Kidney capillary endothelial cell (primary cell): ENCODE measurements at regions not wholly inside any gene's neighbourhood (a gene's known extent, or its start where the extent isn't known, plus 50 kb on each side); places are given as distances from the start of the nearest gene placed in this dataset.
A peak's percentile ranks its signal among the peaks of the same experiment; 100 is the strongest.

Experiments used
- DNase-seq: peaks from one replicate; pipeline ENCODE4 v3.0.0-alpha.2; 2018; ENCODE audit warnings: low spot score

DNA sequence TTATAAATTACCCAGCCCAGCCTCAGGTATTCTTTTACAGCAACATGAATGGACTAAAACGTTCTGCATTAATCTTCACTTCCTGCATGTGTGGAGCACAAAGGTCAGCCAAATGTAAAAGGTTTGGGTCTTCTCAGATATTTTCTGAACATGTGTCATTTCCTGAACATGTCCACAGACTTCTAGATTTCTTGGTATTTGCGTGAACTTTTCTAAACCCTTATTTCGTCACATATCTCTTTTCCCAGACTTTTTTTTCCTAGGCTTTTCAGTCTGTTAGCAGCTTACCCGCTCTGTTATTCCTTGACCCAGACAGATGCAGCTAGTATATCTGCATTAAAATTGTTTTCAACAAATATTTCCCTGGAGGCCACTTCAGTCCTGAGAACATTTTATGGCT, 57.3 kb upstream of the USP51 start:
- peak; percentile 26 for DNase-seq
